Gastrocnemius medialis (tissue), 4 donors: ENCODE measurements at regions not wholly inside any gene's neighbourhood (a gene's known extent, or its start where the extent isn't known, plus 50 kb on each side); places are given as distances from the start of the nearest gene placed in this dataset.

ENCODE experiments used
- ATAC-seq, 2 donors: fragments of 150-250 bp; one replicate each; pipeline ENCODE4 v1.9.1; 2016
- DNase-seq, 2 donors: peaks; one replicate each; pipeline ENCODE4 v3.0.0-alpha.2; 2019
- H3K27ac ChIP-seq, 4 donors: fragments of 200-600 bp; sonication (generic); 1 replicate in 1 of 4; 2 replicates in 3 of 4; pipeline ENCODE4 v1.5.1; 2016 to 2018; ENCODE audit warnings: mild to moderate bottlenecking in 2 of 4, moderate library complexity in 1 of 4
- H3K27me3 ChIP-seq, 3 donors: fragments of 200-600 bp; sonication (generic) in 2 of 3; 1 replicate in 1 of 3; 2 replicates in 2 of 3; pipeline versions ENCODE4 v1.5.1 to v1.6.0; 2016 to 2019; ENCODE audit warnings: mild to moderate bottlenecking in 1 of 3, moderate library complexity in 1 of 3
- H3K36me3 ChIP-seq, 2 donors: fragments of 200-600 bp; sonication (generic) in 1 of 2; one replicate each; pipeline ENCODE4 v1.5.1; 2017 to 2018
- H3K4me1 ChIP-seq, 2 donors: fragments of 200-600 bp; sonication (generic) in 1 of 2; one replicate each; pipeline ENCODE4 v1.5.1; 2016 to 2017; ENCODE audit warnings: mild to moderate bottlenecking in 2 of 2
- H3K4me3 ChIP-seq, 4 donors: fragments of 200-600 bp; sonication (generic) in 3 of 4; 1 replicate in 1 of 4; 2 replicates in 3 of 4; pipeline ENCODE4 v1.5.1; 2016 to 2019; ENCODE audit warnings: mild to moderate bottlenecking in 2 of 4
- H3K9me3 ChIP-seq, 3 donors: fragments of 200-600 bp; sonication (generic) in 2 of 3; 1 replicate in 1 of 3; 2 replicates in 2 of 3; pipeline ENCODE4 v1.5.1; 2016 to 2019
- CTCF ChIP-seq, 5 experiments: fragments of 450-650 bp in 3 of 5; fragments of 200-600 bp in 2 of 5; sonication (generic) in 2 of 5; IDR thresholded peaks in 4 of 5; conservative IDR thresholded peaks in 1 of 5; 1 replicate in 4 of 5; 2 replicates in 1 of 5; pipeline ENCODE4 v1.5.1; 2016 to 2019; ENCODE audit warnings: antibody characterized with exemption in 5 of 5, mild to moderate bottlenecking in 3 of 5, moderate library complexity in 3 of 5
- POLR2A ChIP-seq, 2 donors: fragments of 450-650 bp; IDR thresholded peaks; one replicate each; pipeline ENCODE4 v1.6.1; 2017; ENCODE audit warnings: antibody characterized with exemption in 2 of 2, mild to moderate bottlenecking in 2 of 2, moderate library complexity in 2 of 2
- in situ Hi-C, 4 donors: fragments of 200-750 bp; cut with MboI; loops; one replicate each; pipeline versions ENCODE4 v1.15.0 to v1.8.0; 2017; ENCODE audit warnings: low sequenced_read_pairs in 4 of 4
- intact Hi-C: fragments of 100-400 bp; cut with DNase I; formaldehyde crosslinking; loops from one replicate; pipeline ENCODE4 v1.15.1; 2023; ENCODE audit warnings: low total_unique reads

- Histone ChIP-seq H3K4me1 (no peaks in the 10 kb centered on the region), H3K9me3 (no peaks in the 10 kb centered on the region), H3K27ac (no peak overlapping the region), H3K36me3 (no peaks in the 10 kb centered on the region), H3K27me3 (no peaks in the 10 kb centered on the region), H3K4me3 (no peak overlapping the region)
- TF ChIP-seq CTCF (IDR thresholded peaks at IDR 0.05 in 4 of 5, conservative IDR thresholded peaks at IDR 0.05 in 1 of 5) (no peak), POLR2A (IDR thresholded peaks at IDR 0.05) (no peak)
- DNase-seq, result no peak
- intact Hi-C loops, result no loop called here
- in situ Hi-C loops, result no loop called here
- no peak for ATAC-seq
Measured at GRCh38 chr10:112898540-112899390, 51.3 kb upstream of the TCF7L2 start.

DNA sequence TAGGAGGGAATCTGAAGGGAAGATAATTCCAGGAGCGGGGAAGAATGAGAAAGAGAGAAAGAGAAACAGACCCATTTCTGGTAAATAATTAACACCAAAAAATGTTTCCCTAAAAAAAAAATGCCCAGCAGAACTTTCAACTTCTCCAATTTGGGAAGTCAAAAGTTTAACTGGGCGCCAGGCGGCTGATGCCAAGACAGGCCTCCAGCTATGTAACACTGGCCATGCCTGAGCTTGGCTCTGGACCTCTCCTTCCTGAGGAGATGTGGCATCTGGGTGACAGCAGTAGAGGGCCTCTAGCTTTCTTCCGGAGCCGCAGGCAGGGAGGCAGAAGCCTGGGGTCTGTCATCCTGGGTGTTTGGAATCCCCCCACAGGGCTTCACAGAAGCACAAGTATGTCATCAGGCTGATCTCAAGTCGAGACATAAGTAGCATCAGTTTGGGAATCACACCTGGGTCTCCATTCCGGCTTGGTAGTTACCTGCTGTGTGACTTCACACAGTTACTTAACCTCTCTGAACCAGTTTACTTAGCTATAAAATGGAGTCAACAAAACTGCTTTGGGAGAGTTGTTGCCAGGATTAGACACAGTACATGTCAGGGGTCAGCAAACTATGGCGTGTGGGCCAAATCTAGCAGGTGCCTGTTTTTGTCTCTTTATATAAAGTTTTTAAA, 50.5 kb upstream of the TCF7L2 start:
- in situ Hi-C loops (no loop called here), intact Hi-C loops (no loop called here)
- ATAC-seq (no peak), DNase-seq (no peak)
- H3K4me1 ChIP-seq, result no peaks in the 10 kb centered on the region
- H3K27ac ChIP-seq, result no peak overlapping the region
- no peak overlapping the region for H3K4me3 ChIP-seq
- no peaks in the 10 kb centered on the region for H3K27me3 ChIP-seq
- no peak for TF ChIP-seq CTCF (IDR thresholded peaks at IDR 0.05 in 4 of 5, conservative IDR thresholded peaks at IDR 0.05 in 1 of 5)
- TF ChIP-seq POLR2A (IDR thresholded peaks at IDR 0.05), result no peak
- H3K9me3 ChIP-seq, result no peaks in the 10 kb centered on the region
- no peaks in the 10 kb centered on the region for H3K36me3 ChIP-seq
